ENCODE measurements at regions not wholly inside any gene's neighbourhood (a gene's known extent, or its start where the extent isn't known, plus 50 kb on each side); places are given as distances from the start of the nearest gene placed in this dataset.
A peak's percentile ranks its signal among the peaks of the same experiment; 100 is the strongest.

DNA sequence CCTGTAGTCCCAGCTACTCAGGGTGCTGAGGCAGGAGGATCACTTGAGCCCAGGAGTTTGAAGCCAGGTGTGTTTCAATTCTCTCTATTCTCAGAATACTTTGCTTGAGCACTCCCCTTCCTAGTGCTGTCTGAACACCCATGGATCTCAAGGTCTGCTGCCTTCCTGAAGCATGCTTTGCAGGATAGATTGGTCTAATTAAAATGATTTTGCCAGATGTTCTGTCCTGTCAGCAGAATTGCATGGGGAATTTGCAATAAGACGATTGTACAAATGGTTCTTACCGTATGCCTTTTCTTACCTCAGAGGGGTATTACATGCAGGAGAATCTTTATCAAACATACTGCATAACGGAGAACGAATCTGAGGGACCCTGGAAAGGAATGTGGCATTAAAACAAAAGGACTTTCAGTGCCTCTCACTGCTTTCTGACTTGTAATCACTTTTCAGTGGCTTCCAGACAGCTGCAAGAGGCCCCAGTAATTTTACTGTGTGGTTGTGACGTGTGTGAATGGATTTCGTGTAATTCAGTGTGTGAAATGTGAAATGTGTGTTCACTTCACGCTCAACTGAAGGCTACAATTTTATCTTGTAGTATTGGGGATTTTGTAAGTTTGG is 587.2 kb upstream of the SEMA6A start:
- Histone ChIP-seq H4K20me1 (replicated peaks; ENCODE audit: insufficient read depth) (no peaks in the 10 kb centered on the region), H3F3A (replicated peaks; ENCODE audit: low read depth) (no peaks in the 10 kb centered on the region), H3K79me2 (replicated peaks; ENCODE audit: insufficient read depth) (no peaks in the 10 kb centered on the region), H3K4me3 (no peak overlapping the region), H3K27me3 (ENCODE audit: insufficient read depth) (no peaks in the 10 kb centered on the region), H3K4me1 (ENCODE audit: insufficient read depth) (peaks cover 31% of the 10 kb centered on the region), H3K27ac (ENCODE audit: low read depth) (no peak overlapping the region), H2AFZ (peak overlapping the region; percentile 69; the same call in 1 of the 2 replicates), H3K36me3 (ENCODE audit: insufficient read depth) (no peaks in the 10 kb centered on the region), H3K9me2 (ENCODE audit: insufficient read depth) (no peaks in the 10 kb centered on the region), H3K4me2 (0 out of 2 replicates have a peak overlapping the region, but pooled peaks have one; percentile 10)
- H3K27me3 Mint-ChIP-seq (ENCODE audit: insufficient read depth, low read depth, poor library complexity), result peaks cover 6% of the 10 kb centered on the region
- no peaks in the 10 kb centered on the region for H3K36me3 Mint-ChIP-seq (ENCODE audit: low read depth)
- H3K27ac Mint-ChIP-seq, result no peak overlapping the region
- peaks cover 51% of the 10 kb centered on the region for H3K4me1 Mint-ChIP-seq
- DNase-seq (ENCODE audit: low spot score) (peak; percentile 14), ATAC-seq (peak; percentile 39; the same call in 2 of the 3 replicates)
- no peak overlapping the region for H3K4me3 Mint-ChIP-seq
- TF ChIP-seq POLR2AphosphoS5 (IDR thresholded peaks at IDR 0.05; ENCODE audit: low read depth) (no peak), NANOG (IDR thresholded peaks at IDR 0.05; ENCODE audit: borderline replicate concordance) (no peak)
- TF ChIP-seq, protein P1, sequence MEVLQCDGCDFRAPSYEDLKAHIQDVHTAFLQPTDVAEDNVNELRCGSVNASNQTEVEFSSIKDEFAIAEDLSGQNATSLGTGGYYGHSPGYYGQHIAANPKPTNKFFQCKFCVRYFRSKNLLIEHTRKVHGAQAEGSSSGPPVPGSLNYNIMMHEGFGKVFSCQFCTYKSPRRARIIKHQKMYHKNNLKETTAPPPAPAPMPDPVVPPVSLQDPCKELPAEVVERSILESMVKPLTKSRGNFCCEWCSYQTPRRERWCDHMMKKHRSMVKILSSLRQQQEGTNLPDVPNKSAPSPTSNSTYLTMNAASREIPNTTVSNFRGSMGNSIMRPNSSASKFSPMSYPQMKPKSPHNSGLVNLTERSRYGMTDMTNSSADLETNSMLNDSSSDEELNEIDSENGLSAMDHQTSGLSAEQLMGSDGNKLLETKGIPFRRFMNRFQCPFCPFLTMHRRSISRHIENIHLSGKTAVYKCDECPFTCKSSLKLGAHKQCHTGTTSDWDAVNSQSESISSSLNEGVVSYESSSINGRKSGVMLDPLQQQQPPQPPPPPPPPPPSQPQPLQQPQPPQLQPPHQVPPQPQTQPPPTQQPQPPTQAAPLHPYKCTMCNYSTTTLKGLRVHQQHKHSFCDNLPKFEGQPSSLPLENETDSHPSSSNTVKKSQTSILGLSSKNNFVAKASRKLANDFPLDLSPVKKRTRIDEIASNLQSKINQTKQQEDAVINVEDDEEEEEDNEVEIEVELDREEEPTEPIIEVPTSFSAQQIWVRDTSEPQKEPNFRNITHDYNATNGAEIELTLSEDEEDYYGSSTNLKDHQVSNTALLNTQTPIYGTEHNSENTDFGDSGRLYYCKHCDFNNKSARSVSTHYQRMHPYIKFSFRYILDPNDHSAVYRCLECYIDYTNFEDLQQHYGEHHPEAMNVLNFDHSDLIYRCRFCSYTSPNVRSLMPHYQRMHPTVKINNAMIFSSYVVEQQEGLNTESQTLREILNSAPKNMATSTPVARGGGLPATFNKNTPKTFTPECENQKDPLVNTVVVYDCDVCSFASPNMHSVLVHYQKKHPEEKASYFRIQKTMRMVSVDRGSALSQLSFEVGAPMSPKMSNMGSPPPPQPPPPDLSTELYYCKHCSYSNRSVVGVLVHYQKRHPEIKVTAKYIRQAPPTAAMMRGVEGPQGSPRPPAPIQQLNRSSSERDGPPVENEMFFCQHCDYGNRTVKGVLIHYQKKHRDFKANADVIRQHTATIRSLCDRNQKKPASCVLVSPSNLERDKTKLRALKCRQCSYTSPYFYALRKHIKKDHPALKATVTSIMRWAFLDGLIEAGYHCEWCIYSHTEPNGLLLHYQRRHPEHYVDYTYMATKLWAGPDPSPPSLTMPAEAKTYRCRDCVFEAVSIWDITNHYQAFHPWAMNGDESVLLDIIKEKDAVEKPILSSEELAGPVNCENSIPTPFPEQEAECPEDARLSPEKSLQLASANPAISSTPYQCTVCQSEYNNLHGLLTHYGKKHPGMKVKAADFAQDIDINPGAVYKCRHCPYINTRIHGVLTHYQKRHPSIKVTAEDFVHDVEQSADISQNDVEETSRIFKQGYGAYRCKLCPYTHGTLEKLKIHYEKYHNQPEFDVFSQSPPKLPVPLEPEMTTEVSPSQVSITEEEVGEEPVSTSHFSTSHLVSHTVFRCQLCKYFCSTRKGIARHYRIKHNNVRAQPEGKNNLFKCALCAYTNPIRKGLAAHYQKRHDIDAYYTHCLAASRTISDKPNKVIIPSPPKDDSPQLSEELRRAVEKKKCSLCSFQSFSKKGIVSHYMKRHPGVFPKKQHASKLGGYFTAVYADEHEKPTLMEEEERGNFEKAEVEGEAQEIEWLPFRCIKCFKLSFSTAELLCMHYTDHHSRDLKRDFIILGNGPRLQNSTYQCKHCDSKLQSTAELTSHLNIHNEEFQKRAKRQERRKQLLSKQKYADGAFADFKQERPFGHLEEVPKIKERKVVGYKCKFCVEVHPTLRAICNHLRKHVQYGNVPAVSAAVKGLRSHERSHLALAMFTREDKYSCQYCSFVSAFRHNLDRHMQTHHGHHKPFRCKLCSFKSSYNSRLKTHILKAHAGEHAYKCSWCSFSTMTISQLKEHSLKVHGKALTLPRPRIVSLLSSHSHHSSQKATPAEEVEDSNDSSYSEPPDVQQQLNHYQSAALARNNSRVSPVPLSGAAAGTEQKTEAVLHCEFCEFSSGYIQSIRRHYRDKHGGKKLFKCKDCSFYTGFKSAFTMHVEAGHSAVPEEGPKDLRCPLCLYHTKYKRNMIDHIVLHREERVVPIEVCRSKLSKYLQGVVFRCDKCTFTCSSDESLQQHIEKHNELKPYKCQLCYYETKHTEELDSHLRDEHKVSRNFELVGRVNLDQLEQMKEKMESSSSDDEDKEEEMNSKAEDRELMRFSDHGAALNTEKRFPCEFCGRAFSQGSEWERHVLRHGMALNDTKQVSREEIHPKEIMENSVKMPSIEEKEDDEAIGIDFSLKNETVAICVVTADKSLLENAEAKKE (CRISPR knock-in tag; IDR thresholded peaks at IDR 0.05), result no peak
- H3K9me3 Mint-ChIP-seq, result no peaks in the 10 kb centered on the region

DNA sequence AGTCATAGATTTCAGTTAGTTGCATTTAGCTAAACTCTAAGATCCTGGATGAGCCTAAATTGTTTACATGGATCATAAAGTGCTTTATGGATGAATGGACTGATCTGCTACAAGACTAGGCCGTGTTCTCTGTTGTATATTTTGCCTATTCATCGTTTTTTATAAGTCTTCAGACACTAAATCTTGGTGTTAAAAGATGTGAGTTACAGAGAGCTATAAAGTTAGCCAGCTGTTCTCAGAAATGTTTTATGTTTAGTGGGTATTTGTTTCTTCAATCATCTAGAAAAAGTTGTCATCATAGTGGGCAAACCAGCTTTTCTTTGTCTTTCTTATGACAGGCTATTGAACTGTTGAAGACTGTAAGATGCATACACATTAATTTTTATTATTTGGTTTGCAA is 585.8 kb upstream of the SEMA6A start:
- H3K27ac Mint-ChIP-seq, result no peak overlapping the region
- no peak overlapping the region for H3K4me3 Mint-ChIP-seq
- H3K4me1 Mint-ChIP-seq, result peaks cover 39% of the 10 kb centered on the region
- no peak for DNase-seq (ENCODE audit: low spot score)
- Histone ChIP-seq H2AFZ (peak overlapping the region; percentile 7; the same call in 1 of the 2 replicates), H3K27ac (ENCODE audit: low read depth) (no peak overlapping the region), H3F3A (replicated peaks; ENCODE audit: low read depth) (no peaks in the 10 kb centered on the region), H3K4me2 (no peak overlapping the region), H3K4me1 (ENCODE audit: insufficient read depth) (peaks cover 21% of the 10 kb centered on the region), H4K20me1 (replicated peaks; ENCODE audit: insufficient read depth) (no peaks in the 10 kb centered on the region), H3K27me3 (ENCODE audit: insufficient read depth) (no peaks in the 10 kb centered on the region), H3K4me3 (no peak overlapping the region), H3K36me3 (ENCODE audit: insufficient read depth) (no peaks in the 10 kb centered on the region), H3K79me2 (replicated peaks; ENCODE audit: insufficient read depth) (no peaks in the 10 kb centered on the region), H3K9me2 (ENCODE audit: insufficient read depth) (no peaks in the 10 kb centered on the region)
- peaks cover 6% of the 10 kb centered on the region for H3K27me3 Mint-ChIP-seq (ENCODE audit: insufficient read depth, low read depth, poor library complexity)
- ATAC-seq, result no peak
- H3K36me3 Mint-ChIP-seq (ENCODE audit: low read depth), result no peaks in the 10 kb centered on the region
- no peaks in the 10 kb centered on the region for H3K9me3 Mint-ChIP-seq
- no peak for TF ChIP-seq ZNF114 (CRISPR knock-in tag; IDR thresholded peaks at IDR 0.05)
- TF ChIP-seq, protein P2, sequence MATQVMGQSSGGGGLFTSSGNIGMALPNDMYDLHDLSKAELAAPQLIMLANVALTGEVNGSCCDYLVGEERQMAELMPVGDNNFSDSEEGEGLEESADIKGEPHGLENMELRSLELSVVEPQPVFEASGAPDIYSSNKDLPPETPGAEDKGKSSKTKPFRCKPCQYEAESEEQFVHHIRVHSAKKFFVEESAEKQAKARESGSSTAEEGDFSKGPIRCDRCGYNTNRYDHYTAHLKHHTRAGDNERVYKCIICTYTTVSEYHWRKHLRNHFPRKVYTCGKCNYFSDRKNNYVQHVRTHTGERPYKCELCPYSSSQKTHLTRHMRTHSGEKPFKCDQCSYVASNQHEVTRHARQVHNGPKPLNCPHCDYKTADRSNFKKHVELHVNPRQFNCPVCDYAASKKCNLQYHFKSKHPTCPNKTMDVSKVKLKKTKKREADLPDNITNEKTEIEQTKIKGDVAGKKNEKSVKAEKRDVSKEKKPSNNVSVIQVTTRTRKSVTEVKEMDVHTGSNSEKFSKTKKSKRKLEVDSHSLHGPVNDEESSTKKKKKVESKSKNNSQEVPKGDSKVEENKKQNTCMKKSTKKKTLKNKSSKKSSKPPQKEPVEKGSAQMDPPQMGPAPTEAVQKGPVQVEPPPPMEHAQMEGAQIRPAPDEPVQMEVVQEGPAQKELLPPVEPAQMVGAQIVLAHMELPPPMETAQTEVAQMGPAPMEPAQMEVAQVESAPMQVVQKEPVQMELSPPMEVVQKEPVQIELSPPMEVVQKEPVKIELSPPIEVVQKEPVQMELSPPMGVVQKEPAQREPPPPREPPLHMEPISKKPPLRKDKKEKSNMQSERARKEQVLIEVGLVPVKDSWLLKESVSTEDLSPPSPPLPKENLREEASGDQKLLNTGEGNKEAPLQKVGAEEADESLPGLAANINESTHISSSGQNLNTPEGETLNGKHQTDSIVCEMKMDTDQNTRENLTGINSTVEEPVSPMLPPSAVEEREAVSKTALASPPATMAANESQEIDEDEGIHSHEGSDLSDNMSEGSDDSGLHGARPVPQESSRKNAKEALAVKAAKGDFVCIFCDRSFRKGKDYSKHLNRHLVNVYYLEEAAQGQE (IDR thresholded peaks at IDR 0.05; ENCODE audit: unreplicated experiment), result no peak
- TF ChIP-seq POLR2AphosphoS5 (IDR thresholded peaks at IDR 0.05; ENCODE audit: low read depth), result no peak

Data from GM23338 (cell line).